ENCODE measurements at regions not wholly inside any gene's neighbourhood (a gene's known extent, or its start where the extent isn't known, plus 50 kb on each side); places are given as distances from the start of the nearest gene placed in this dataset.

DNA sequence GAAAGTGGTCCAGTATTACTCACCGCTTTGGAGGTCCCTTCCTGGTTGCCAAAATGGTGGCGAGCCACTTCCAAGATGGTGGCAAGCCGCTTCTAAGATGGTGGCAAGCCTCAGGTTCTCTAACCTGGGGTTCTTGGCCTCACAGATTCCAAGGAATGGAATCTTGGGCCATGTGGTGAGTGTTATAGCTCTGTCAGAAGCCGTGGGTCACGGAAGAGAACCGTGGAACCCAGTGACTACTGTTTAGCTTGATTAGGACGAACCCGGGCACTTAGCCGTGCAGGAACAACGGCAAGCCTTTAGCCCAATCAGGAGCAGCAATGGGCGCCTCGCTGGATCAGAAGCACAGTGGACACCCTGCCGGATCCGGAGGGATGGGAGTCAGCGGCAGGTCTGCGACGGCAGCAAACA is 356.2 kb upstream of the TMPRSS15 start (continued):
- no peak for TF ChIP-seq ZNF79 (CRISPR knock-in tag; IDR thresholded peaks at IDR 0.05; ENCODE audit: low read depth)
- TF ChIP-seq ZNF589 (CRISPR knock-in tag; IDR thresholded peaks at IDR 0.05; ENCODE audit: low read depth): 0 out of 2 replicates have a peak, but pooled peaks have one; percentile 25
- TF ChIP-seq TEAD4 (IDR thresholded peaks at IDR 0.05; ENCODE audit: low read length): peak; percentile 53
- no peak for TF ChIP-seq TEAD4 (CRISPR knock-in tag; IDR thresholded peaks at IDR 0.05; ENCODE audit: borderline replicate concordance)
- TF ChIP-seq TAF1 (IDR thresholded peaks at IDR 0.05; ENCODE audit: control insufficient read depth, extremely low read depth, insufficient read depth, low read length, severe bottlenecking): peak; percentile 52
- no peak for TF ChIP-seq GABPA (tag; conservative IDR thresholded peaks at IDR 0.05; ENCODE audit: low read depth)
- TF ChIP-seq KLF6 (CRISPR knock-in tag; IDR thresholded peaks at IDR 0.05; ENCODE audit: borderline replicate concordance): no peak
- peak; percentile 74 for TF ChIP-seq RBFOX2 (IDR thresholded peaks at IDR 0.05; ENCODE audit: low read depth, low read length)
- peak; percentile 92 for TF ChIP-seq TAF7 (tag; IDR thresholded peaks at IDR 0.05)
- TF ChIP-seq, protein P1, sequence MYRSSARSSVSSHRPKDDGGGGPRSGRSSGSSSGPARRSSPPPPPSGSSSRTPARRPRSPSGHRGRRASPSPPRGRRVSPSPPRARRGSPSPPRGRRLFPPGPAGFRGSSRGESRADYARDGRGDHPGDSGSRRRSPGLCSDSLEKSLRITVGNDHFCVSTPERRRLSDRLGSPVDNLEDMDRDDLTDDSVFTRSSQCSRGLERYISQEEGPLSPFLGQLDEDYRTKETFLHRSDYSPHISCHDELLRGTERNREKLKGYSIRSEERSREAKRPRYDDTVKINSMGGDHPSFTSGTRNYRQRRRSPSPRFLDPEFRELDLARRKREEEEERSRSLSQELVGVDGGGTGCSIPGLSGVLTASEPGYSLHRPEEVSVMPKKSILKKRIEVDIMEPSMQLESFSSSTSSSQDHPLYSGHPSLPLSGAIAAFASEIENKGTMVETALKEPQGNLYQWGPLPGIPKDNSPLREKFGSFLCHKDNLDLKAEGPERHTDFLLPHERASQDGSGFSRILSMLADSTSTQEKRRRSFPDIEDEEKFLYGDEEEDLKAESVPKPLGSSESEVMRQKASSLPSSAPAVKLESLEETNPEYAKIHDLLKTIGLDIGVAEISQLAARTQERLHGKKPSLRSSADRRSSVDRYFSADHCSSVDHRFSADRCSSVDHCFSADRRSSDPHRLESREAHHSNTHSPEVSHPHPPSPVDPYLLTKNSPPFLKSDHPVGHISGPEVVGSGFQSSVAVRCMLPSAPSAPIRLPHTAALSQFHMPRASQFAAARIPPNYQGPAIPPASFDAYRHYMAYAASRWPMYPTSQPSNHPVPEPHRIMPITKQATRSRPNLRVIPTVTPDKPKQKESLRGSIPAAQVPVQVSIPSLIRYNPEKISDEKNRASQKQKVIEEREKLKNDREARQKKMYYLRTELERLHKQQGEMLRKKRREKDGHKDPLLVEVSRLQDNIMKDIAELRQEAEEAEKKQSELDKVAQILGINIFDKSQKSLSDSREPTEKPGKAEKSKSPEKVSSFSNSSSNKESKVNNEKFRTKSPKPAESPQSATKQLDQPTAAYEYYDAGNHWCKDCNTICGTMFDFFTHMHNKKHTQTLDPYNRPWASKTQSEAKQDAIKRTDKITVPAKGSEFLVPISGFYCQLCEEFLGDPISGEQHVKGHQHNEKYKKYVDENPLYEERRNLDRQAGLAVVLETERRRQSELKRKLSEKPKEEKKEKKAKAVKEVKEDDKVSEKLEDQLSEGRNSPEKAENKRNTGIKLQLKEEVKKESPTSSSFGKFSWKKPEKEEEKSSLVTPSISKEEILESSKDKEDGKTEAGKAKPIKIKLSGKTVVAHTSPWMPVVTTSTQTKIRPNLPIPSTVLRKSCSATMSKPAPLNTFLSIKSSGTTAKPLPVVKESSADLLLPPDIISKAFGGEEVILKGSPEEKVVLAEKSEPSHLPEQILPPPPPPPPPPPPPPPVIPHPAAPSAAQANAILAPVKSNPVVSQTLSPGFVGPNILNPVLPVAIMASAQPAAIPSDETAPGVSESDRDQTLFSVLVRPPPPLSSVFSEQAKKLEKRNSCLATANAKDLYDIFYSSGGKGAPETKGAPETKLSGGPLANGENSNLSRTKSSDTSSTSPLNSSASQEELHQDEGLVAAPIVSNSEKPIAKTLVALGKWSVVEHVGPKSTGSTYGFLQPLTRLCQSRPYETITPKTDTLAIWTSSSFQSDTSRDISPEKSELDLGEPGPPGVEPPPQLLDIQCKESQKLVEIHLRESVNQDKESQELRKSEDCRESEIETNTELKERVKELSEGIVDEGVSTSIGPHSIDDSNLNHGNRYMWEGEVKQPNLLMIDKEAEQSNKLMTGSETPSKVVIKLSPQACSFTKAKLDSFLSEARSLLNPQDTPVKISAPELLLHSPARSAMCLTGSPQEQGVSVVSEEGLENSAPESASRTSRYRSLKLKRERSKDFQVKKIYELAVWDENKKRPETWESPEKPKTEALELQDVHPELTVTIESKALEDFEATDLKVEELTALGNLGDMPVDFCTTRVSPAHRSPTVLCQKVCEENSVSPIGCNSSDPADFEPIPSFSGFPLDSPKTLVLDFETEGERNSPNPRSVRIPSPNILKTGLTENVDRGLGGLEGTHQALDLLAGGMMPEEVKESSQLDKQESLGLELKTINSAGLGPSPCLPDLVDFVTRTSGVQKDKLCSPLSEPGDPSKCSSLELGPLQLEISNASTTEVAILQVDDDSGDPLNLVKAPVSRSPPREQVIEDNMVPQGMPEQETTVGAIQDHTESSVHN (IDR thresholded peaks at IDR 0.05; ENCODE audit: borderline replicate concordance in 1 of 2, low read depth in 1 of 2): no peak
- TF ChIP-seq ETV6 (IDR thresholded peaks at IDR 0.05; ENCODE audit: borderline replicate concordance in 1 of 2, low read depth in 2 of 2, low read length in 1 of 2): no peak
- no peak for TF ChIP-seq ETV6 (CRISPR knock-in tag; IDR thresholded peaks at IDR 0.05; ENCODE audit: borderline replicate concordance)
- TF ChIP-seq, protein P2, sequence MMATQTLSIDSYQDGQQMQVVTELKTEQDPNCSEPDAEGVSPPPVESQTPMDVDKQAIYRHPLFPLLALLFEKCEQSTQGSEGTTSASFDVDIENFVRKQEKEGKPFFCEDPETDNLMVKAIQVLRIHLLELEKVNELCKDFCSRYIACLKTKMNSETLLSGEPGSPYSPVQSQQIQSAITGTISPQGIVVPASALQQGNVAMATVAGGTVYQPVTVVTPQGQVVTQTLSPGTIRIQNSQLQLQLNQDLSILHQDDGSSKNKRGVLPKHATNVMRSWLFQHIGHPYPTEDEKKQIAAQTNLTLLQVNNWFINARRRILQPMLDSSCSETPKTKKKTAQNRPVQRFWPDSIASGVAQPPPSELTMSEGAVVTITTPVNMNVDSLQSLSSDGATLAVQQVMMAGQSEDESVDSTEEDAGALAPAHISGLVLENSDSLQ (IDR thresholded peaks at IDR 0.05): no peak
- no peak; the same call in 1 of the 2 replicates for TF ChIP-seq ELF1 (tag; IDR thresholded peaks at IDR 0.05)
- TF ChIP-seq, protein P3, sequence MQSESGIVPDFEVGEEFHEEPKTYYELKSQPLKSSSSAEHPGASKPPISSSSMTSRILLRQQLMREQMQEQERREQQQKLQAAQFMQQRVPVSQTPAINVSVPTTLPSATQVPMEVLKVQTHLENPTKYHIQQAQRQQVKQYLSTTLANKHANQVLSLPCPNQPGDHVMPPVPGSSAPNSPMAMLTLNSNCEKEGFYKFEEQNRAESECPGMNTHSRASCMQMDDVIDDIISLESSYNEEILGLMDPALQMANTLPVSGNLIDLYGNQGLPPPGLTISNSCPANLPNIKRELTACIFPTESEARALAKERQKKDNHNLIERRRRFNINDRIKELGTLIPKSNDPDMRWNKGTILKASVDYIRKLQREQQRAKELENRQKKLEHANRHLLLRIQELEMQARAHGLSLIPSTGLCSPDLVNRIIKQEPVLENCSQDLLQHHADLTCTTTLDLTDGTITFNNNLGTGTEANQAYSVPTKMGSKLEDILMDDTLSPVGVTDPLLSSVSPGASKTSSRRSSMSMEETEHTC (IDR thresholded peaks at IDR 0.05): no peak
- peak; percentile 91 for TF ChIP-seq NFRKB (IDR thresholded peaks at IDR 0.05; ENCODE audit: low read depth)
- TF ChIP-seq SMAD3 (CRISPR knock-in tag; conservative IDR thresholded peaks at IDR 0.05): 0 out of 2 replicates have a peak, but pooled peaks have one; percentile 8
- TF ChIP-seq NBN (IDR thresholded peaks at IDR 0.05; ENCODE audit: low read depth): no peak
- no peak for TF ChIP-seq NCOA2 (IDR thresholded peaks at IDR 0.05; ENCODE audit: partially characterized antibody in 2 of 2)

All from K562 (cell line).